IMR-90 (cell line): ENCODE measurements at regions not wholly inside any gene's neighbourhood (a gene's known extent, or its start where the extent isn't known, plus 50 kb on each side); places are given as distances from the start of the nearest gene placed in this dataset.

Source experiments
- ATAC-seq: fragments of 200-7000 bp; cut with Tn5 transposase; 2 replicates; pipeline ENCODE4 v1.9.1; 2020; ENCODE audit warnings: low read depth, mild to moderate bottlenecking, moderate library complexity
- BruUV-seq: library from RNA; stranded (reverse); fragments of 400-500 nt; replicated peaks from 2 replicates; lab custom pipeline; 2021; lab: Mats Ljungman, UMichigan
- CTCF ChIA-PET: fragments of 300-600 bp; formaldehyde crosslinking; extraction: SDS; loops from one replicate; lab custom pipeline; 2021; ENCODE audit warnings: antibody characterized with exemption; lab: Yijun Ruan, JAX
- POLR2A ChIA-PET: fragments of 300-600 bp; sonication (Branson Sonifier 250); formaldehyde crosslinking; loops from one replicate; lab custom pipeline; 2022; ENCODE audit warnings: antibody characterized with exemption; ENCODE audit not compliant: unreplicated experiment; lab: Charles Lee
- DNase-seq: peaks from one replicate; pipeline ENCODE4 v3.0.0; 2013
- H2AFZ ChIP-seq: replicated peaks from 2 replicates; pipeline ENCODE3; 2013; ENCODE audit warnings: low read length, mild to moderate bottlenecking; ENCODE audit not compliant: poor library complexity
- H2AK5ac ChIP-seq: 2 replicates; pipeline ENCODE4 v1.6.1; 2013; ENCODE audit warnings: low read depth, low read length, inconsistent platforms
- H2AK9ac ChIP-seq: replicated peaks from 2 replicates; pipeline ENCODE3; 2013; ENCODE audit warnings: mild to moderate bottlenecking, low read depth, low read length, moderate library complexity; ENCODE audit not compliant: poor library complexity
- H2BK120ac ChIP-seq: 2 replicates; pipeline ENCODE4 v1.6.1; 2013; ENCODE audit warnings: low read depth, low read length, inconsistent platforms
- H2BK15ac ChIP-seq: 3 replicates; pipeline ENCODE4 v1.6.1; 2013; ENCODE audit warnings: low read depth, low read length, inconsistent platforms
- H2BK20ac ChIP-seq: 2 replicates; pipeline ENCODE4 v1.6.1; 2013; ENCODE audit warnings: low read depth, mild to moderate bottlenecking, inconsistent platforms, low read length, moderate library complexity
- H2BK5ac ChIP-seq: 2 replicates; pipeline ENCODE4 v1.6.1; 2013; ENCODE audit warnings: mild to moderate bottlenecking, low read depth, low read length, inconsistent platforms; ENCODE audit not compliant: poor library complexity, severe bottlenecking
- H3K14ac ChIP-seq: replicated peaks from 2 replicates; pipeline ENCODE4 v1.6.1; 2013; ENCODE audit warnings: low read depth, low read length, inconsistent platforms
- H3K18ac ChIP-seq: 2 replicates; pipeline ENCODE4 v1.6.1; 2013; ENCODE audit warnings: low read depth, low read length, control low read depth
- H3K23ac ChIP-seq: 2 replicates; pipeline ENCODE4 v1.6.1; 2013; ENCODE audit warnings: low read depth, low read length, inconsistent platforms
- H3K27ac ChIP-seq: 2 replicates; pipeline ENCODE4 v1.5.1; 2013; ENCODE audit warnings: mild to moderate bottlenecking, control low read depth, low read length; ENCODE audit not compliant: insufficient read depth
- H3K27me3 ChIP-seq: 2 replicates; pipeline ENCODE4 v1.6.1; 2013; ENCODE audit warnings: low read length; ENCODE audit not compliant: control insufficient read depth, insufficient read depth
- H3K36me3 ChIP-seq: 2 replicates; pipeline ENCODE4 v1.6.1; 2013; ENCODE audit warnings: low read length, mixed read lengths; ENCODE audit not compliant: control insufficient read depth, insufficient read depth
- H3K4ac ChIP-seq: 2 replicates; pipeline ENCODE4 v1.6.1; 2013; ENCODE audit warnings: low read depth, low read length, inconsistent platforms
- H3K4me1 ChIP-seq: 2 replicates; pipeline ENCODE4 v1.6.1; 2013; ENCODE audit warnings: low read length, mixed read lengths; ENCODE audit not compliant: control insufficient read depth, insufficient read depth
- H3K4me2 ChIP-seq: 2 replicates; pipeline ENCODE4 v1.6.1; 2013; ENCODE audit warnings: low read depth, mild to moderate bottlenecking, control low read depth, low read length, moderate library complexity
- H3K4me3 ChIP-seq: 2 replicates; pipeline ENCODE4 v1.5.1; 2013; ENCODE audit warnings: low read depth, mild to moderate bottlenecking, control low read depth, low read length, moderate library complexity; ENCODE audit not compliant: insufficient read depth
- H3K56ac ChIP-seq: 2 replicates; pipeline ENCODE4 v1.6.1; 2013; ENCODE audit warnings: low read length, inconsistent platforms; ENCODE audit not compliant: insufficient read depth; ENCODE audit errors: extremely low read depth
- H3K79me1 ChIP-seq, 2 experiments: 2 replicates each; pipeline ENCODE4 v1.6.1; 2013; ENCODE audit warnings: low read length in 2 of 2, inconsistent platforms in 1 of 2, low read depth in 1 of 2
- H3K9ac ChIP-seq: 2 replicates; pipeline ENCODE4 v1.6.1; 2013; ENCODE audit warnings: low read depth, low read length, control low read depth
- H3K9me1 ChIP-seq: 2 replicates; pipeline ENCODE4 v1.6.1; 2013; ENCODE audit warnings: low read length, inconsistent platforms; ENCODE audit not compliant: insufficient read depth
- H3K9me3 ChIP-seq: 2 replicates; pipeline ENCODE4 v1.6.1; 2013; ENCODE audit warnings: low read length; ENCODE audit not compliant: control insufficient read depth, insufficient read depth
- H4K20me1 ChIP-seq: 2 replicates; pipeline ENCODE4 v1.6.1; 2013; ENCODE audit warnings: low read length, inconsistent platforms; ENCODE audit not compliant: insufficient read depth
- H4K5ac ChIP-seq: 2 replicates; pipeline ENCODE4 v1.6.1; 2013; ENCODE audit warnings: mild to moderate bottlenecking, low read depth, low read length, control low read depth
- H4K8ac ChIP-seq, 2 experiments: 2 replicates each; pipeline ENCODE4 v1.6.1; 2013; ENCODE audit warnings: low read depth in 2 of 2, low read length in 2 of 2, control low read depth in 1 of 2, inconsistent platforms in 1 of 2
- H4K91ac ChIP-seq: 2 replicates; pipeline ENCODE4 v1.6.1; 2013; ENCODE audit warnings: low read depth, low read length, inconsistent platforms; ENCODE audit not compliant: insufficient read depth
- BHLHE40 ChIP-seq: fragments of 150-350 bp; IDR thresholded peaks from 2 replicates; pipeline ENCODE4 v1.6.1; 2016; ENCODE audit warnings: mild to moderate bottlenecking, low read depth, low read length
- CEBPB ChIP-seq: IDR thresholded peaks from 2 replicates; pipeline ENCODE4 v1.6.1; 2012; ENCODE audit warnings: low read depth, low read length, improper control_type of control experiment
- CHD1 ChIP-seq: IDR thresholded peaks from 2 replicates; pipeline ENCODE4 v1.6.1; 2012; ENCODE audit warnings: low read depth, low read length, improper control_type of control experiment
- FOS ChIP-seq: fragments of 150-350 bp; IDR thresholded peaks from 2 replicates; pipeline ENCODE4 v1.6.1; 2016; ENCODE audit warnings: low read depth, low read length
- MAFK ChIP-seq: IDR thresholded peaks from 2 replicates; pipeline ENCODE4 v1.6.1; 2012; ENCODE audit warnings: low read depth, low read length, improper control_type of control experiment
- MAZ ChIP-seq: IDR thresholded peaks from 2 replicates; pipeline ENCODE4 v1.6.1; 2012; ENCODE audit warnings: low read depth, mild to moderate bottlenecking, low read length, improper control_type of control experiment, moderate library complexity, borderline replicate concordance
- MXI1 ChIP-seq: IDR thresholded peaks from 2 replicates; pipeline ENCODE4 v1.6.1; 2012; ENCODE audit warnings: low read depth, mild to moderate bottlenecking, low read length, moderate library complexity, borderline replicate concordance
- NFE2L2 ChIP-seq: fragments of 150-350 bp; IDR thresholded peaks from 2 replicates; pipeline ENCODE4 v1.6.1; 2016; ENCODE audit warnings: low read depth, mild to moderate bottlenecking, low read length
- POLR2A ChIP-seq: IDR thresholded peaks from 2 replicates; pipeline ENCODE4 v1.6.1; 2012; ENCODE audit warnings: mild to moderate bottlenecking, low read depth, low read length
- RAD21 ChIP-seq: IDR thresholded peaks from 2 replicates; pipeline ENCODE4 v1.6.1; 2012; ENCODE audit warnings: low read length, improper control_type of control experiment
- RCOR1 ChIP-seq: IDR thresholded peaks from 2 replicates; pipeline ENCODE4 v1.6.1; 2012; ENCODE audit warnings: mild to moderate bottlenecking, low read length, improper control_type of control experiment; ENCODE audit not compliant: insufficient replicate concordance
- RFX5 ChIP-seq: IDR thresholded peaks from 2 replicates; pipeline ENCODE4 v1.8.0; 2012; ENCODE audit warnings: low read depth, mild to moderate bottlenecking, low read length, moderate library complexity
- SMC3 ChIP-seq: fragments of 150-350 bp; IDR thresholded peaks from 2 replicates; pipeline ENCODE4 v1.6.1; 2016; ENCODE audit warnings: low read depth, mild to moderate bottlenecking, antibody characterized with exemption, low read length, moderate library complexity
- dilution Hi-C: fragments of 300-500 bp; cut with HindIII; formaldehyde crosslinking; loops from one replicate; pipeline ENCODE4 v1.14.3; 2018; ENCODE audit warnings: low sequenced_read_pairs; ENCODE audit not compliant: unreplicated experiment
- in situ Hi-C: fragments of 300-500 bp; cut with MboI; formaldehyde crosslinking; loops from 3 replicates; pipeline ENCODE4 v1.14.3; 2019; ENCODE audit warnings: low sequenced_read_pairs, inconsistent platforms, mixed read lengths
- intact Hi-C: fragments of 100-400 bp; cut with micrococcal nuclease; formaldehyde crosslinking; loops from 2 replicates; pipeline ENCODE4 v1.10.0; 2022
- TF ChIP-seq, protein P1 (sequence below): fragments of 150-350 bp; IDR thresholded peaks from 2 replicates; pipeline ENCODE4 v1.6.1; 2016; ENCODE audit warnings: low read depth, mild to moderate bottlenecking, low read length, moderate library complexity, borderline replicate concordance
- TF ChIP-seq, protein P2 (sequence below): fragments of 150-350 bp; IDR thresholded peaks from 2 replicates; pipeline ENCODE4 v1.6.1; 2017; ENCODE audit warnings: mild to moderate bottlenecking, antibody characterized with exemption, low read length, low read depth
- TF ChIP-seq, protein P3 (sequence below): conservative IDR thresholded peaks from 2 replicates; pipeline ENCODE4 v1.5.1; 2012; ENCODE audit warnings: mild to moderate bottlenecking, low read depth, low read length, improper control_type of control experiment

- Histone ChIP-seq H2BK15ac (no peak overlapping the region), H4K8ac (no peak overlapping the region), H4K91ac (no peak overlapping the region), H3K79me1 (no peaks in the 10 kb centered on the region), H4K5ac (no peak overlapping the region), H2AK9ac (no peak overlapping the region), H3K4me2 (no peak overlapping the region), H3K23ac (no peak overlapping the region), H3K9me1 (no peaks in the 10 kb centered on the region), H3K27ac (no peak overlapping the region), H3K9ac (no peak overlapping the region), H3K36me3 (no peaks in the 10 kb centered on the region), H3K14ac (no peak overlapping the region), H2AFZ (no peak overlapping the region), H2BK5ac (no peak overlapping the region), H2AK5ac (no peak overlapping the region), H3K4ac (no peak overlapping the region), H3K56ac (no peak overlapping the region), H2BK20ac (no peak overlapping the region), H3K4me1 (no peaks in the 10 kb centered on the region), H3K27me3 (no peaks in the 10 kb centered on the region), H2BK120ac (no peak overlapping the region), H3K9me3 (no peaks in the 10 kb centered on the region), H4K20me1 (no peaks in the 10 kb centered on the region), H3K18ac (no peak overlapping the region), H3K4me3 (no peak overlapping the region)
- in situ Hi-C loops (no loop called here), dilution Hi-C loops (no loop called here), intact Hi-C loops (no loop called here)
- ChIA-PET POLR2A (no interaction called here), CTCF (no interaction called here)
- BruUV-seq, result no TSS peak
- no peak for TF ChIP-seq MAZ
- TF ChIP-seq POLR2A, result no peak
- no peak for TF ChIP-seq RFX5
- TF ChIP-seq FOS, result no peak
- TF ChIP-seq RAD21, result no peak
- TF ChIP-seq, protein P1, sequence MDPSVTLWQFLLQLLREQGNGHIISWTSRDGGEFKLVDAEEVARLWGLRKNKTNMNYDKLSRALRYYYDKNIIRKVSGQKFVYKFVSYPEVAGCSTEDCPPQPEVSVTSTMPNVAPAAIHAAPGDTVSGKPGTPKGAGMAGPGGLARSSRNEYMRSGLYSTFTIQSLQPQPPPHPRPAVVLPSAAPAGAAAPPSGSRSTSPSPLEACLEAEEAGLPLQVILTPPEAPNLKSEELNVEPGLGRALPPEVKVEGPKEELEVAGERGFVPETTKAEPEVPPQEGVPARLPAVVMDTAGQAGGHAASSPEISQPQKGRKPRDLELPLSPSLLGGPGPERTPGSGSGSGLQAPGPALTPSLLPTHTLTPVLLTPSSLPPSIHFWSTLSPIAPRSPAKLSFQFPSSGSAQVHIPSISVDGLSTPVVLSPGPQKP, result no peak
- TF ChIP-seq CHD1, result no peak
- no peak for TF ChIP-seq NFE2L2
- TF ChIP-seq, protein P2, sequence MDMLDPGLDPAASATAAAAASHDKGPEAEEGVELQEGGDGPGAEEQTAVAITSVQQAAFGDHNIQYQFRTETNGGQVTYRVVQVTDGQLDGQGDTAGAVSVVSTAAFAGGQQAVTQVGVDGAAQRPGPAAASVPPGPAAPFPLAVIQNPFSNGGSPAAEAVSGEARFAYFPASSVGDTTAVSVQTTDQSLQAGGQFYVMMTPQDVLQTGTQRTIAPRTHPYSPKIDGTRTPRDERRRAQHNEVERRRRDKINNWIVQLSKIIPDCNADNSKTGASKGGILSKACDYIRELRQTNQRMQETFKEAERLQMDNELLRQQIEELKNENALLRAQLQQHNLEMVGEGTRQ, result no peak
- no peak for TF ChIP-seq MXI1
- TF ChIP-seq CEBPB, result no peak
- TF ChIP-seq, protein P3, sequence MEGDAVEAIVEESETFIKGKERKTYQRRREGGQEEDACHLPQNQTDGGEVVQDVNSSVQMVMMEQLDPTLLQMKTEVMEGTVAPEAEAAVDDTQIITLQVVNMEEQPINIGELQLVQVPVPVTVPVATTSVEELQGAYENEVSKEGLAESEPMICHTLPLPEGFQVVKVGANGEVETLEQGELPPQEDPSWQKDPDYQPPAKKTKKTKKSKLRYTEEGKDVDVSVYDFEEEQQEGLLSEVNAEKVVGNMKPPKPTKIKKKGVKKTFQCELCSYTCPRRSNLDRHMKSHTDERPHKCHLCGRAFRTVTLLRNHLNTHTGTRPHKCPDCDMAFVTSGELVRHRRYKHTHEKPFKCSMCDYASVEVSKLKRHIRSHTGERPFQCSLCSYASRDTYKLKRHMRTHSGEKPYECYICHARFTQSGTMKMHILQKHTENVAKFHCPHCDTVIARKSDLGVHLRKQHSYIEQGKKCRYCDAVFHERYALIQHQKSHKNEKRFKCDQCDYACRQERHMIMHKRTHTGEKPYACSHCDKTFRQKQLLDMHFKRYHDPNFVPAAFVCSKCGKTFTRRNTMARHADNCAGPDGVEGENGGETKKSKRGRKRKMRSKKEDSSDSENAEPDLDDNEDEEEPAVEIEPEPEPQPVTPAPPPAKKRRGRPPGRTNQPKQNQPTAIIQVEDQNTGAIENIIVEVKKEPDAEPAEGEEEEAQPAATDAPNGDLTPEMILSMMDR, result no peak
- TF ChIP-seq SMC3, result no peak
- no peak for TF ChIP-seq BHLHE40
- TF ChIP-seq MAFK, result no peak
- TF ChIP-seq RCOR1, result no peak
- DNase-seq (no peak), ATAC-seq (no peak)
These were observed 642.8 kb downstream of the USP25 start for GRCh38 chr21:16372586-16372985.
